ENCODE measurements at regions not wholly inside any gene's neighbourhood (a gene's known extent, or its start where the extent isn't known, plus 50 kb on each side); places are given as distances from the start of the nearest gene placed in this dataset.

DNA sequence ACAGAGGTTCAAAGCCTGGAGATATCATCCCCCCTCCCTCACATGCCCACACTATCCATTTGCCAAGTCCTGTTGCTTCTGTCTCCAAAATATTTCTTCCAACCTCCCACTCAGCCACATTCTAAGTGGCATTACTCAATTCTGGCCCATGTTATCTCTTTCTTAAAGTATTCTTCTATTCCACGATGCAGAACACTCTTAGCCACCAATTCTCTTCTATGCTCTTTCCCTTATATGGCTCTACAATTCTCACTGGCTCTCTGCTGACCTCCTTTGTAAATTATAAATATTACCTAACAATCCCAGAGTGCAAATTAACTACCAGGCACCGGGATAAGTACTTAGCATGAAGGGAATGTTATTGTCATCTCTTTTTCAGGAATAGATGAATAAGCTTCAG, 82.4 kb downstream of the KCNJ2 start:
- ATAC-seq (ENCODE audit: low read depth) = no peak
- DNase-seq = no peak
- H3K36me3 ChIP-seq (replicated peaks in 1 of 2; ENCODE audit: control extremely low read depth in 1 of 2, control insufficient read depth in 1 of 2, extremely low read depth in 1 of 2, insufficient read depth in 2 of 2, low read length in 1 of 2) = no peaks in the 10 kb centered on the region
- no peak overlapping the region for H2AFZ ChIP-seq (ENCODE audit: insufficient read depth, low read depth, low read length, poor library complexity, severe bottlenecking)
- H3K79me2 ChIP-seq (ENCODE audit: control insufficient read depth, insufficient read depth, low read length) = no peaks in the 10 kb centered on the region
- H4K20me1 ChIP-seq (ENCODE audit: control insufficient read depth, insufficient read depth, low read length, poor library complexity, severe bottlenecking) = no peaks in the 10 kb centered on the region
- WGBS (ENCODE audit: insufficient coverage) = 89% methylated on average over 1 of the region's 2 CpGs
- TF ChIP-seq EZH2 (IDR thresholded peaks at IDR 0.05; ENCODE audit: borderline replicate concordance, insufficient read depth, low read depth, low read length, poor library complexity, severe bottlenecking) = no peak
- TF ChIP-seq, protein P1, sequence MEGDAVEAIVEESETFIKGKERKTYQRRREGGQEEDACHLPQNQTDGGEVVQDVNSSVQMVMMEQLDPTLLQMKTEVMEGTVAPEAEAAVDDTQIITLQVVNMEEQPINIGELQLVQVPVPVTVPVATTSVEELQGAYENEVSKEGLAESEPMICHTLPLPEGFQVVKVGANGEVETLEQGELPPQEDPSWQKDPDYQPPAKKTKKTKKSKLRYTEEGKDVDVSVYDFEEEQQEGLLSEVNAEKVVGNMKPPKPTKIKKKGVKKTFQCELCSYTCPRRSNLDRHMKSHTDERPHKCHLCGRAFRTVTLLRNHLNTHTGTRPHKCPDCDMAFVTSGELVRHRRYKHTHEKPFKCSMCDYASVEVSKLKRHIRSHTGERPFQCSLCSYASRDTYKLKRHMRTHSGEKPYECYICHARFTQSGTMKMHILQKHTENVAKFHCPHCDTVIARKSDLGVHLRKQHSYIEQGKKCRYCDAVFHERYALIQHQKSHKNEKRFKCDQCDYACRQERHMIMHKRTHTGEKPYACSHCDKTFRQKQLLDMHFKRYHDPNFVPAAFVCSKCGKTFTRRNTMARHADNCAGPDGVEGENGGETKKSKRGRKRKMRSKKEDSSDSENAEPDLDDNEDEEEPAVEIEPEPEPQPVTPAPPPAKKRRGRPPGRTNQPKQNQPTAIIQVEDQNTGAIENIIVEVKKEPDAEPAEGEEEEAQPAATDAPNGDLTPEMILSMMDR (IDR thresholded peaks at IDR 0.05) = no peak
- intact Hi-C loops (cut with micrococcal nuclease) = no loop called here
- H3K9ac ChIP-seq (ENCODE audit: low read length) = no peak overlapping the region
- no peaks in the 10 kb centered on the region for H3K4me1 Mint-ChIP-seq
- ChIA-PET CTCF (no interaction called here), POLR2A (no interaction called here)
- no peak overlapping the region for H3K27ac Mint-ChIP-seq
- no peak overlapping the region for H3K4me2 ChIP-seq (replicated peaks; ENCODE audit: low read depth, low read length, poor library complexity, severe bottlenecking)
- no peaks in the 10 kb centered on the region for H3K27me3 Mint-ChIP-seq
- no peak overlapping the region for H3K4me3 Mint-ChIP-seq
- H3K27me3 ChIP-seq (replicated peaks in 1 of 4; ENCODE audit: control extremely low read depth in 1 of 4, control insufficient read depth in 3 of 4, insufficient read depth in 4 of 4, low read length in 3 of 4) = no peaks in the 10 kb centered on the region
- peaks cover 2% of the 10 kb centered on the region for H3K9me3 Mint-ChIP-seq (ENCODE audit: insufficient read depth)
- no peaks in the 10 kb centered on the region for H3K4me1 ChIP-seq (ENCODE audit: control insufficient read depth in 2 of 2, insufficient read depth in 2 of 2, low read length in 2 of 2)
- H3K27ac ChIP-seq (ENCODE audit: low read length in 2 of 2) = no peak overlapping the region
- peaks cover 0 to 2% (median 0%) of the 10 kb centered on the region in 3 donors for H3K9me3 ChIP-seq (ENCODE audit: control extremely low read depth in 1 of 3, control insufficient read depth in 2 of 3, insufficient read depth in 1 of 3, low read length in 2 of 3)
- H3K4me3 ChIP-seq (ENCODE audit: control extremely low read depth in 1 of 5, extremely low read depth in 1 of 5, insufficient read depth in 1 of 5, low read depth in 2 of 5, low read length in 4 of 5) = no peak overlapping the region

GRCh38 chr17:70254735-70255460, 85.6 kb downstream of the KCNJ2 start:
- TF ChIP-seq, protein P1 (IDR thresholded peaks at IDR 0.05) = no peak
- no peak for TF ChIP-seq EZH2 (IDR thresholded peaks at IDR 0.05; ENCODE audit: borderline replicate concordance, insufficient read depth, low read depth, low read length, poor library complexity, severe bottlenecking)
- Mint-ChIP-seq H3K27me3 (no peaks in the 10 kb centered on the region), H3K4me1 (no peaks in the 10 kb centered on the region), H3K27ac (no peak overlapping the region), H3K9me3 (ENCODE audit: insufficient read depth) (no peaks in the 10 kb centered on the region), H3K4me3 (no peak overlapping the region)
- POLR2A ChIA-PET = no interaction called here
- Histone ChIP-seq H3K4me3 (ENCODE audit: control extremely low read depth in 1 of 5, extremely low read depth in 1 of 5, insufficient read depth in 1 of 5, low read depth in 2 of 5, low read length in 4 of 5) (no peak overlapping the region), H2AFZ (ENCODE audit: insufficient read depth, low read depth, low read length, poor library complexity, severe bottlenecking) (no peak overlapping the region), H3K4me1 (ENCODE audit: control insufficient read depth in 2 of 2, insufficient read depth in 2 of 2, low read length in 2 of 2) (no peaks in the 10 kb centered on the region), H3K4me2 (replicated peaks; ENCODE audit: low read depth, low read length, poor library complexity, severe bottlenecking) (no peak overlapping the region), H3K9ac (ENCODE audit: low read length) (no peak overlapping the region), H3K36me3 (replicated peaks in 1 of 2; ENCODE audit: control extremely low read depth in 1 of 2, control insufficient read depth in 1 of 2, extremely low read depth in 1 of 2, insufficient read depth in 2 of 2, low read length in 1 of 2) (no peaks in the 10 kb centered on the region), H3K9me3 (ENCODE audit: control extremely low read depth in 1 of 3, control insufficient read depth in 2 of 3, insufficient read depth in 1 of 3, low read length in 2 of 3) (no peaks in the 10 kb centered on the region), H3K27ac (ENCODE audit: low read length in 2 of 2) (no peak overlapping the region), H4K20me1 (ENCODE audit: control insufficient read depth, insufficient read depth, low read length, poor library complexity, severe bottlenecking) (no peaks in the 10 kb centered on the region), H3K79me2 (ENCODE audit: control insufficient read depth, insufficient read depth, low read length) (no peaks in the 10 kb centered on the region), H3K27me3 (replicated peaks in 1 of 4; ENCODE audit: control extremely low read depth in 1 of 4, control insufficient read depth in 3 of 4, insufficient read depth in 4 of 4, low read length in 3 of 4) (no peaks in the 10 kb centered on the region)
- intact Hi-C loops (cut with micrococcal nuclease) = no loop called here
- no peak for ATAC-seq (ENCODE audit: low read depth)
- no peak for DNase-seq
- WGBS (ENCODE audit: insufficient coverage) = 100% methylated on average over 1 of the region's 2 CpGs
- CTCF ChIA-PET = no interaction called here

Data from B cell (primary cell).